Epithelial cell of esophagus (primary cell): ENCODE measurements at regions not wholly inside any gene's neighbourhood (a gene's known extent, or its start where the extent isn't known, plus 50 kb on each side); places are given as distances from the start of the nearest gene placed in this dataset.

Experiments
- DNase-seq: peaks from one replicate; pipeline ENCODE4 v3.0.0; 2010; ENCODE audit warnings: low read depth
- H3K4me3 ChIP-seq: 2 replicates; pipeline ENCODE4 v1.5.1; 2011; ENCODE audit warnings: mild to moderate bottlenecking, low read length, control low read depth
- CTCF ChIP-seq: IDR thresholded peaks from 2 replicates; pipeline ENCODE4 v1.5.1; 2011; ENCODE audit warnings: low read depth, mild to moderate bottlenecking, low read length, control low read depth, inconsistent platforms; ENCODE audit not compliant: insufficient read depth; ENCODE audit errors: missing control alignments

DNA sequence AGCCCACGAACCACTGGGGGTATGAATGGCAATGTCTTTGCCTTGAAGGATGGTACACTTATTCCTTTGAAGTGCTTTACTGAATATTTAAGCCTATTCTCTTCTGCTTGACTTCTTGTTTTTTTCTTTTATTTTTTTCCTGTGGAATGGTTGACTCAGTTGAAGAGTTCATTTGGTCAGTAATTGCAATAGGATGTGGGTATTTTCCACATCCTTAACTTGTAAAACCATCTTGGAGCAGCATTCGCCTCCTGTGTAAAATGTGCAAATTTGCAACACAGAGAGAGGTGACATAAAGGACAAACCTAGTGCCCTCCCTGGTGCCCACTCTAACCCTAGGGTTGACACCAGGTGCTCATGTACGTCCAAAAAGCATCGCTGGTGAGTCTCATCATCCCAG lies 347.0 kb downstream of the GATA3 start:
- DNase-seq, result no peak
- no peak for TF ChIP-seq CTCF
- H3K4me3 ChIP-seq, result no peak overlapping the region

DNA sequence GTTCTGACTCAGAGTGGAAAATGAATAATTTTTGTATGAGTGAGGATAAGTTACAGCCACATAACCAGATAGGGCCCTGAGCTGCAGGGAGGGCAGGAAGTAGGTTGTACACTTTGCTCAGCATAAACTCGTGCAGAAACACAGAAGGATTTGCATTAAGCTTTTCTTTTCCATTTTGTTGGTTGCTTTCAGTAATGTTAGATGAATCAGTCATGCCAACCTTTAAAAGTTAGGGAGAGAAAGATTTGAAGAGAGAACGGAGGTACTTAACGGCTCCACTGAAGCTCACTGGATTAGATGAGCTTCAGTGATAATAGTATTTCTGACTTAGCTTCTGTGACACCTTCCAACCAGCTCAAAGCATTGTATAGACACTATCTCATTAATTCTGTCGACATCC lies 348.1 kb downstream of the GATA3 start:
- no peak for DNase-seq
- H3K4me3 ChIP-seq, result no peak overlapping the region

GRCh38 chr10:8403711-8404371 lies 349.4 kb downstream of the GATA3 start:
- no peak for DNase-seq
- TF ChIP-seq CTCF, result no peak
- no peak overlapping the region for H3K4me3 ChIP-seq

More for the DNA sequence above, 348.1 kb downstream of the GATA3 start:
- no peak for TF ChIP-seq CTCF

GRCh38 chr10:8404721-8405120 lies 350.2 kb downstream of the GATA3 start:
- no peak for DNase-seq
- no peak for TF ChIP-seq CTCF
- no peak overlapping the region for H3K4me3 ChIP-seq

DNA sequence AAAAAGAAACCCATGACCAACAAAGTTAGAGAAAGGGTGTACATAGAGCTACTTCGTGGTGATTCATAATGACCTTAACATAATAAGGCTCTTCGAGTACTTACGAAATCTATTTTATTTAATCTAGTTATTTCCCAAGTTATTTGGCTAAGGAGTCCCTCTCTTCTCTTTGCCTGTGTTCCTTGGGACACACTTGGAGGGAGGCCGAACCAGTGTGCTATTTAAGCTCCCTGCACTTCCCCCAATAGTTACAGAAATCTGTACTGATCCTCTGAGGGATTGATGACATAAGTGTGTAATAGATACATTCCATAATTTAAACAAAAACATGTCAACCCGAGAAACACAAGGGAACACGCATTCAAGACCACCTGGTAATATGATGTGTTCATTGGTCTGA lies 351.1 kb downstream of the GATA3 start:
- no peak for DNase-seq
- no peak for TF ChIP-seq CTCF
- no peak overlapping the region for H3K4me3 ChIP-seq

GRCh38 chr10:8407501-8408021 lies 353.1 kb downstream of the GATA3 start:
- no peak for TF ChIP-seq CTCF
- H3K4me3 ChIP-seq, result no peak overlapping the region
- DNase-seq, result no peak

DNA sequence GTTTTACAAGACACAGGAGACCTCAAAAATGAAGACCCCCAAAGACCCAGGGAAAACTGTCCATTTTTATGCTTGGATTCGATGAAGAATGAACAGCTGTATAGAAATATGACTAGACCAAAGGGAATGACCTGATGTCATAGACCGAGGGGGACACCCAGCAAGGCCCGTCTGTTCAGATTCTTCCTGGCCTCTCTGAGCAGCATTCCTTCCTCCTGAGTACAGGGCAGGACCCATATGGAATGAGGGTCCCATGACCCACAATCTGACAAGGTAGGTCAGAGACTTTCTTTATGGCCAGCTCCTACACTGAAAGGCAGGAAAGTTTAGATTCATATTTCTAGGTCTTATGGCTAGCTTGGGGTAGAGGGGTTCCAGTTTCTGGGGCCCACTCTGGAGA lies 356.0 kb downstream of the GATA3 start:
- no peak for TF ChIP-seq CTCF
- no peak for DNase-seq
- H3K4me3 ChIP-seq, result no peak overlapping the region
